Type B pancreatic cell (in vitro differentiated cells): ENCODE measurements at regions not wholly inside any gene's neighbourhood (a gene's known extent, or its start where the extent isn't known, plus 50 kb on each side); places are given as distances from the start of the nearest gene placed in this dataset.
A peak's percentile ranks its signal among the peaks of the same experiment; 100 is the strongest.
"Not testable (repeated sequence)": the region's sequence is repeated elsewhere in the genome, so short reads cannot be mapped to it uniquely, and the experiment has no call there.

Source experiments
- DNase-seq: peaks from one replicate; pipeline ENCODE4 v3.0.0; 2021; ENCODE audit warnings: mixed read lengths; ENCODE audit not compliant: unreplicated experiment; ENCODE audit errors: extremely low spot score
- H3K27ac Mint-ChIP-seq: 2 replicates; pipeline ENCODE4 v1.8.0; 2021; ENCODE audit warnings: mild to moderate bottlenecking, mixed read lengths
- H3K27me3 Mint-ChIP-seq: 2 replicates; pipeline ENCODE4 v1.8.0; 2021; ENCODE audit warnings: mixed read lengths
- H3K36me3 Mint-ChIP-seq: 2 replicates; pipeline ENCODE4 v1.8.0; 2021; ENCODE audit warnings: mixed read lengths
- H3K4me1 Mint-ChIP-seq: one replicate; pipeline ENCODE4 v1.8.0; 2021; ENCODE audit warnings: mixed read lengths; ENCODE audit not compliant: unreplicated experiment
- H3K4me3 Mint-ChIP-seq: 2 replicates; pipeline ENCODE4 v1.8.0; 2021; ENCODE audit warnings: mild to moderate bottlenecking, mixed read lengths
- H3K9me3 Mint-ChIP-seq: 2 replicates; pipeline ENCODE4 v1.8.0; 2021; ENCODE audit warnings: mixed read lengths
- TF ChIP-seq, protein P1 (sequence below): fragments of 200-600 bp; sonication (generic); conservative IDR thresholded peaks from 2 replicates; pipeline ENCODE4 v1.5.0; 2021; ENCODE audit warnings: antibody characterized with exemption, mild to moderate bottlenecking

DNA sequence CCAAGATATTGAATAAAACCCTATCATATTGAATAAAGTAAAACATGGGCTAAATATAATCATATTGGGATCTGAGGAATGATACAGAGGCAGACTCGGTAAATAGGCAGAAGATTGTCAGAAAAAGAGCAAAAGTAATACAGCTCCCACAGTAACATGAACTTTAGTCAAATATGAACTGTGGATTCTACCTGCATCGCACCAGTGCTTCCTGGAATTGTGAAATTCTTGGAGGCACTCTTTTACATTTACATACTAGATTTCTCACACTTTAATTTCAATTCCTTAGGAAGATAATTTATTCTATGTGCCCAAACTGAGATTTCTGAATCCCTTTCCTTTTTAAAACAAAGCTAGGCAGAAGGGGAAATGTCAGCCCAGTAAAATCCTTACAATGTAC, 325.1 kb upstream of the SLC39A10 start:
- Mint-ChIP-seq H3K4me3 (no peak overlapping the region), H3K36me3 (no peaks in the 10 kb centered on the region)

DNA sequence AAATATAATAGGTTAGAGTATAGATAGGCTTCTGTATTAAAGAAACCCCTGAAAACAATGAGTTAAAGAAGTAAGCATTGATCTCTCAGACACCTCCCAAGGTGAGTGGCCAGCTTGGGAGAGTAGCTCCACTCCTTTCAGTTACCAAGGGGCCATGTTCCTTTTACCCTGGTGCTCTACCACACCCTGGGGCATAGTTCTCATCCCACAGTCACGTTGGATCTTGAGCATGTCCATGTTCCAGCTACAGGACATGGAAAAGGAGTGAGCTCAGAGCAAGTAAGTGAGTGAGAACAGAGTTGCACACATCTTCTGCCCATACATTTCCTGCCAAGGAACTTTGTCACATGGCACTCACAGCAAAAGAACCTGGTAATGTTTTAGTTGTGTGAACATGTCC, 325.9 kb upstream of the SLC39A10 start:
- H3K4me1 Mint-ChIP-seq: no peaks in the 10 kb centered on the region
- no peak for DNase-seq
- no peak overlapping the region for H3K4me3 Mint-ChIP-seq
- peaks cover 5% of the 10 kb centered on the region for H3K9me3 Mint-ChIP-seq
- no peaks in the 10 kb centered on the region for H3K36me3 Mint-ChIP-seq
- H3K27me3 Mint-ChIP-seq: peaks cover 17% of the 10 kb centered on the region
- TF ChIP-seq, protein P1, sequence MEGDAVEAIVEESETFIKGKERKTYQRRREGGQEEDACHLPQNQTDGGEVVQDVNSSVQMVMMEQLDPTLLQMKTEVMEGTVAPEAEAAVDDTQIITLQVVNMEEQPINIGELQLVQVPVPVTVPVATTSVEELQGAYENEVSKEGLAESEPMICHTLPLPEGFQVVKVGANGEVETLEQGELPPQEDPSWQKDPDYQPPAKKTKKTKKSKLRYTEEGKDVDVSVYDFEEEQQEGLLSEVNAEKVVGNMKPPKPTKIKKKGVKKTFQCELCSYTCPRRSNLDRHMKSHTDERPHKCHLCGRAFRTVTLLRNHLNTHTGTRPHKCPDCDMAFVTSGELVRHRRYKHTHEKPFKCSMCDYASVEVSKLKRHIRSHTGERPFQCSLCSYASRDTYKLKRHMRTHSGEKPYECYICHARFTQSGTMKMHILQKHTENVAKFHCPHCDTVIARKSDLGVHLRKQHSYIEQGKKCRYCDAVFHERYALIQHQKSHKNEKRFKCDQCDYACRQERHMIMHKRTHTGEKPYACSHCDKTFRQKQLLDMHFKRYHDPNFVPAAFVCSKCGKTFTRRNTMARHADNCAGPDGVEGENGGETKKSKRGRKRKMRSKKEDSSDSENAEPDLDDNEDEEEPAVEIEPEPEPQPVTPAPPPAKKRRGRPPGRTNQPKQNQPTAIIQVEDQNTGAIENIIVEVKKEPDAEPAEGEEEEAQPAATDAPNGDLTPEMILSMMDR: no peak
- no peak overlapping the region for H3K27ac Mint-ChIP-seq

More for the DNA sequence above, 325.1 kb upstream of the SLC39A10 start:
- Mint-ChIP-seq H3K9me3 (peaks cover 5% of the 10 kb centered on the region), H3K4me1 (no peaks in the 10 kb centered on the region), H3K27ac (no peak overlapping the region), H3K27me3 (peaks cover 13% of the 10 kb centered on the region)
- TF ChIP-seq, protein P1: no peak
- DNase-seq: no peak

DNA sequence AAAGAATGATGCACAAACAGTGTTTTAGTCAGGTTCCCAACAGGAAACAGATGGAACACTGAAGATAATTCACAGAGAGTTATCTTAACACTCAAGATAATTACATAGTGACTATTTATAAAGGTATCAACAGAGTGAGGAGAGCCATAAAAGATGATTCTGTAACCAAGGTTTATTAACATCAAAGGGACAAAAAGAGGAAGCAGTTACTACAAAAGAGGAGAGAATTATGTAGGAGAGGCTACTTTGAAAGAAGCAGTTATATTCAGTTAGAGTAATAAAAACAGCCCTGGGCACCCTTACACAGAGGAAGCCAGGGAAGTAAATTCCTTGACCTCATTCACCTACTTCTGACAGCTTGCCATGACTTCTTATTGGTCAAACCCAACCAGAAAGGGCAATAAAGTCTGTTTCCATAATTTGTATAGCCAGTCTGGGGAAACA, 326.5 kb upstream of the SLC39A10 start:
- H3K4me1 Mint-ChIP-seq: no peaks in the 10 kb centered on the region
- no peak overlapping the region for H3K4me3 Mint-ChIP-seq
- no peaks in the 10 kb centered on the region for H3K36me3 Mint-ChIP-seq
- peaks cover 5% of the 10 kb centered on the region for H3K9me3 Mint-ChIP-seq
- TF ChIP-seq, protein P1: no peak
- no peak overlapping the region for H3K27ac Mint-ChIP-seq
- peaks cover 19% of the 10 kb centered on the region for H3K27me3 Mint-ChIP-seq
- DNase-seq: no peak

DNA sequence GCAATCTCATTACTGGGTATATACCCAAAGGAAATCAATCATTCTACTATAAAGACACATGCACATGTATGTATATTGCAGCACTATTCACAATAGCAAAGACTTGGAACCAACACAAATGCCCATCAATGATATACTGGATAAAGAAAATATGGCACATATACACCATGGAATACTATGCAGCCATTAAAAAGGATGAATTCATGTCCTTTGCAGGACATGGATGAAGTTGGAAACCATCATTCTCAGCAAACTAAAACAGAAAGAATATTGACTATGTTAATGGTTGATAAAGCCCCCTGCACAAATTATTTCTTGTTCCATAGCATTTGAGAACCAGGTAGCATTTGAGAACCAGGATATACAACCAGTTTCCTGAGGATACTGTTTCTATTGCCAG, 327.2 kb upstream of the SLC39A10 start:
- not testable (repeated sequence) for H3K27ac Mint-ChIP-seq, H3K4me3 Mint-ChIP-seq, H3K4me1 Mint-ChIP-seq, DNase-seq, H3K9me3 Mint-ChIP-seq, H3K36me3 Mint-ChIP-seq
- peaks cover 24% of the 10 kb centered on the region for H3K27me3 Mint-ChIP-seq

DNA sequence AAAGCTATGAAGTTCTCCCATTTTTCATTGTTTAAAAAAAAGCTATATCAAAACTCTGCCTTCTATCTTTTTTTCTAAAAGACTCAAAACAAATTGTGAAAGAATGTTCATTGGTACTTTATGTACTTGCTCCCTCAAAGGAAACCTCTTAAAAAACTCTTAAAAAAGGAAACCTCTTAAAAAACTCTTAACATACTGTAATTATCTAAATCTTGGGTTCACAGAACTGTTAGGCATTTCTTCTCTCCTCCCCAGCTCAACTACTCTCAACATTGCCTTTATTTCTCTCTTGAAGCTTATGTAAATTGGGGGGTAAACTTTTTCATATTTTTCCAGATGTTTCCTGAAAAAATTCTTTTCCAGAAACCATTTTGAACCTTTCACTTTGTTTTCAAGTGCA, 330.5 kb upstream of the SLC39A10 start:
- TF ChIP-seq, protein P1: no peak
- H3K36me3 Mint-ChIP-seq: no peaks in the 10 kb centered on the region
- peaks cover 8% of the 10 kb centered on the region for H3K4me1 Mint-ChIP-seq
- no peak for DNase-seq
- H3K27ac Mint-ChIP-seq: no peak overlapping the region
- H3K9me3 Mint-ChIP-seq: no peaks in the 10 kb centered on the region
- H3K4me3 Mint-ChIP-seq: no peak overlapping the region
- H3K27me3 Mint-ChIP-seq: peaks cover 28% of the 10 kb centered on the region

DNA sequence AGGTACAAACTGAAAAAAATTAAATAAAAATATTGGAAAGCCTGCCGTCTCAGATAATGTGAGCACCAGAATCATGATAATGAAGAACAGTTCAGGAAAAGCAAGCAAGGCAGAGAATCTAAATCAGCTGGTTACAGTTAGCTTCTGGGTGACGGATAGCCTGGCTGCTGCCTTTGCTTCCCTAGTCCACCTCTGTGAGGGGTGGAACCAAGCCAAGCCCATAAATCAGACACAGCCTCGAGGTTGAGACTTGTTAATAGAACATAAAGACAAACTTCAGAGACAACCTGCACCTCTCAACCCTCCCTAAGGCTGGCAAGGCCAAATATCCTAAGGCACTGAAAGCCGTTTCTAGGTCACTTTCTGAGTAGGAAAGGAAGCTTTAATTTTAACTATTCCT, 334.7 kb upstream of the SLC39A10 start:
- TF ChIP-seq, protein P1: no peak
- H3K9me3 Mint-ChIP-seq: no peaks in the 10 kb centered on the region

More for the DNA sequence above, 334.7 kb upstream of the SLC39A10 start:
- Mint-ChIP-seq H3K4me3 (peak overlapping the region; percentile 60), H3K36me3 (no peaks in the 10 kb centered on the region), H3K27me3 (peaks cover 25% of the 10 kb centered on the region), H3K27ac (no peak overlapping the region), H3K4me1 (peaks cover 13% of the 10 kb centered on the region)
- DNase-seq: no peak
